GM18499 (cell line): ENCODE measurements at regions not wholly inside any gene's neighbourhood (a gene's known extent, or its start where the extent isn't known, plus 50 kb on each side); places are given as distances from the start of the nearest gene placed in this dataset.

Source experiments
- ATAC-seq: cut with Tn5 transposase; IDR thresholded peaks from one replicate; pipeline ENCODE4 v1.9.1; 2021; ENCODE audit warnings: moderate number of reproducible peaks; ENCODE audit not compliant: insufficient read depth, unreplicated experiment

DNA sequence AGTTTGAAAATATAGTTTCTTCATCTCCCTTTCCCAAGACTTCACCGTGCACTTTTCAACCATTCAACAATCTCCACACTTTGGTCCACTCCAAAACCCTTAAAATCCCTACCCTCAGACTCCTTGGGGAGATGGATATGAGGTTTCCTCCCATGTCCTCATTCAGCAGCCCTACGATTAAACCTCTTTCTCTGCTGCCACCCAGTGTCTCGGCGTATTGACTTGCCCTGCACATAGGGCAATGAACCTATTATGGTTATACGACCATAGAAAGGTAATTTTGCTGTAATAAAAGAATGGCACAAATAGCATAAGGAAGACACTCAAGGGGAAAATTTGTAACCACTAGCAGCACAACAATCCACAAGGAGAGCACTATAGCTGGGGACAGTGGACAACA is 803.5 kb downstream of the TLE1 start:
- ATAC-seq, result no peak

DNA sequence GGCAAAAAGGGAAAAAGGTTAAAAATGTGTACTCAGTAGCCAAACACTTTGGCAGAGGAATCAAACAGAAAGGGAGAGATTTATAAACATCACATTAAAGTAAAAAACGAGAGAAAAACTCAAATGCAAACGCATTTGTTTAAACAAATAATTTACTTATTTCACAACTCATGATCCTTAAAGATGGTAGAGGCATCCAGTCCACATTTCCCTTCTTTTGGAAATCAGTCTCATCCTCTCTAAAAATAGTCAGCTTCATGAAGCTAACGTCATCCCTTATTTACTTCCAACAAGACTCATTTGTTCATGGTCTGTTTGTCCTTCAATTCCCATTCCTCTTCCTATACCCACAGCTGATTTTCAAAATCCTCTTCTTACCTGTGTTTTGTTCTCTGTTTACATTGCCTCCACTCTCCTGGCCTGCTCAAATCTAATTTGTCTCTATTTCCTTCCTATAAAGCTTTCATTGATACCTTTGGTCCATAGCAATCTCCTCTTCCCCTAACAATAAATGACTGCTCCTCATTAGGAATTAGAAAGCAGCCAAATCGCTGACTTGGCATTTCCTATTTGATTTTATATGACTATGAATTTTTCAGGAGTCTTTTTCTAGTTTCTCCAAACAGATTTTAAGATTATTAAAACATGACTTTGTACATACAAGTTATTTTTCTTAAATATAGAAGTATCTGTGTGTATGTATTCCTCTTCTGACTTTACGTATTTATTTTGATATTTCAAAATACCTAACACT is 805.3 kb downstream of the TLE1 start:
- ATAC-seq, result no peak

DNA sequence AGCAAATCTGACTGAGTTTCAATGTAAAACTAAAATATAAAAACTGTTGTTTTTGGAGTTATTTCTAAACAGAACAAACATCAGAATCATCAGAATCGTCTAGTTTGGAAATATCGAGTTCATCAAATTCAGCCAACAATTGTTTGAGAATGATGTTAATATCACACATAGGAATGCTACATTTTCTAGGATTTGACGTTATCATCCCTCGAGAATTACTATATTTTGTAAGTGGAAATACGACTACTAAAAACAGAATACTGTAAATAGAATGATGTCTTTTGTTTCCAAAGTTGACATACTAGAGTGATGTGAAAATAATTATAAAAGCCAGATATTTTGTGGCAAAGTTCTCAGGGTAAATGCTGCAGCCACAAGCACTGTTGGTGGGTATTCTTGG is 805.9 kb downstream of the TLE1 start:
- ATAC-seq, result no peak

- ATAC-seq, result no peak
Observed at GRCh38 chr9:80881940-80882339, 807.4 kb downstream of the TLE1 start.

DNA sequence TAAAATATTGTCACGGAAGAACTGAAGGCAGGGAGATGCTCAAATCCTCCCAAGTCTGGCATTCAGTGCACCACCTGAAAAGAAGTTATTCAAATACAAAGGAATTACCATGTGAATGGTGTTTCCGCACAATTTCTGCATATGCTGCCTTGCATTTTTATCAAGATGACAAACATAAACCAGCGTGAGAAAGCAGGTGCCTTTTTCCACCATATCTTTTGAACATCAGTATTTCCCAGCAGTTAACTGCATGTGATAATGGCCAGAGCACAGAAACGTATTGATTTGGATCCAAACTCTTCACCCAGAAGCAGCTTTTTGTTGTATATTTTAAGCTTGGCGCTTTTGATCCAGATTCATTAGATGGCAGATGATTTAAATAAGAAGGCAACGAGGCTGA is 808.0 kb downstream of the TLE1 start:
- ATAC-seq, result no peak

DNA sequence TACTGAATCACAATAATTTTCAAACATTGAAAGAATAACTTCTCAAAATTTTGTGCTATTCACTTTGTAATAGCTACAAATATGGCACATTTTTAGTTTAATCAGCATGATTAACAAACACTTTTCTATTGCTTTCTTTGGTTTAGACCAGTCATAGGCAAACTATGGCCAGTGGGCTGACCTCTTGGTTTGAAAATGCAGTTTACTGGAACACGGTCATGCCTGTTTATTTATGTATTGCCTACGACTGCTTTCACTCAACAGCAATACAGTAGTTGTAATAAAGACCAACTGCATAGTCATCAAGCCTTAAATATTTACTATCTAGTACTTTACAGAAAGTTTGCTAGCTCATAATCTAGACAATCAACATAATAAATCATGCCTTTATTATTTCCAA is 810.8 kb downstream of the TLE1 start:
- ATAC-seq, result no peak

GRCh38 chr9:80875947-80876346 is 813.4 kb downstream of the TLE1 start:
- ATAC-seq, result no peak

DNA sequence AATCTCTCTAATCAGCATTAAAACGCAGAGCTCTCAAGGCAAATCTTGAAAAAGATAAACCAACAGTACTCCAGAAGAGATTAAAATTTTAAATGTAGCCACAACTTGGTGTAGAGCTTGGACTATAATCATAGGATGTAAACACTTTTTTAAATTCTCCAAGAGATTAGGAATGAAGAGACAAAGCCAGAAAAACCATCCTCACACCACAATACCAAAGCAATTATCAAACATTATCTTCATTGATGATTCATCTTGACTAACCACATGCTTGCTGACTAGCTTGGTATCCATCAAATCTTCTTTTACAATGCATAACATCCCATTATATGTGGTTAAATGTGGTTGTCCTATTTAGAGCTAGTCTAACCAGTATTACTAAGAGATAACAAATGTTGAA is 815.1 kb downstream of the TLE1 start:
- no peak for ATAC-seq

GRCh38 chr9:80873861-80874260 is 815.5 kb downstream of the TLE1 start:
- ATAC-seq, result no peak

- ATAC-seq, result no peak
Observed at GRCh38 chr9:80871596-80871995, 817.8 kb downstream of the TLE1 start.

DNA sequence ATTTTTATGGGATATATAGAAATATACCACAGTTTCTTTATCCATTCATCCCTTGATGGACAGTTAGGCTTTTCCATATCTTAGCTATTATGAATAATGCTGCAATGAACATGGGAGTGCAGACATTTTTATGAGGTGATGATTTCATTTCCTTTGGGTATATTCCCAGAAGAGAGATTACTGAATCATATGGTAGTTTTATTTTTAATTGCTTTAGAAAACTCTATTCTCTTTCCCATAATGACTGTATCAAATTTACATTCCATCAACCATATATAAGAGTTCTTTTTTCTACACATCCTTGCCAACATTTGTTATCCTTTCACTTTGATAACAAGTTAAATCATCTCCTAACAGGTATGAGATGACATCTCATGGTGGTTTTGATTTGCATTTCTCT is 821.6 kb downstream of the TLE1 start:
- no peak for ATAC-seq

DNA sequence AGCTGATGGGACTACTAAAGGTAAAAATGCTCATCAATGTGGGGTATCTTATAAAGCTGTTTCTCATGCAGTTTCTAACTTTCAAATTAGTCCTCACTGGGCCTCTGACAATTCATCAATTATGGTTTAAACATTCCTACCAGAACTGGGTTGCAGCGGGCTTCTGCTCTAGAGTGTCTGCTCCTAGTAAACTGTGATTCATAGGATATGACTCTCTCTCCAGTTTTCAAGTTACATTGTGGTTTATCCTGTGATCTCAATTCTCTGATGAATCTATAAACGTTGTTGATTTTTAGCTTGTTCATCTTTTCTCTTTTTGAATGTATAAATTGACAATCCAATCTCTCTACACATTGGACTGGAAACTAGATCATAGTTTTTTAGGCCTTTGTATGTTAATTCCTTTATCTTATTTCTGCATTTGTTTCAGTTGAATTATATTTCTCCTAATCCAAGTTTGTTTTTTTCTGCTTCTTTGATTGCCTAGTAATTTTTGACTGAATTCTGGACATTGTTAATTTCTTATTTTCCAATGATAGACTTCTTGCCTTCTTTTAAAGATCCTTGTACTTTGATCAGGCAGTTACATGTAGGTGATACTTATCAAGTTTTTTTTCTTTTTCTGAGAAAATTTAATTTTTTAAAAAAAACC is 822.6 kb downstream of the TLE1 start:
- ATAC-seq, result no peak

- ATAC-seq, result no peak
Observed at GRCh38 chr9:80866121-80866520, 823.2 kb downstream of the TLE1 start.

- ATAC-seq, result no peak
Observed at GRCh38 chr9:80843028-80843427, 846.3 kb downstream of the TLE1 start.

DNA sequence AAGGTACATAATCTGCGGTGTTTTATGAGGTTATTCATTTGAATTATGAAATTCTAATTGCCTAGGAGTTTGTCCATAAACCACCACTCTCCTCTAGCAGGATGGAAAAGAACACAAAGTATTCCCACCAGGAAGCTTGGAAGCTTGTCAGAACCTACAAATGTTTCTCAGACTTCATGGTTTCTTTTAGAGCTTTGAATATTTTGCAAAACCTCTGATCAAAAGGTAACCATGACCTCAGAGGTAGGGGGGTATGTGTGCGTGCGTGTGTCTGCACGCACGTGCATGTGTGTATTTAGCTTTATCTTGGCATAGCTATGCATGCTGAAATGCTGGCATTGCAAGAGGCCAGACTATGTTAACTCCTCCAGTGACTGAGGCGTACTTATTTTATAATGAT is 847.0 kb downstream of the TLE1 start:
- no peak for ATAC-seq

- ATAC-seq, result no peak
Observed at GRCh38 chr9:80841888-80842287, 847.5 kb downstream of the TLE1 start.

- ATAC-seq, result no peak
Observed at GRCh38 chr9:80839821-80840675, 849.3 kb downstream of the TLE1 start.

DNA sequence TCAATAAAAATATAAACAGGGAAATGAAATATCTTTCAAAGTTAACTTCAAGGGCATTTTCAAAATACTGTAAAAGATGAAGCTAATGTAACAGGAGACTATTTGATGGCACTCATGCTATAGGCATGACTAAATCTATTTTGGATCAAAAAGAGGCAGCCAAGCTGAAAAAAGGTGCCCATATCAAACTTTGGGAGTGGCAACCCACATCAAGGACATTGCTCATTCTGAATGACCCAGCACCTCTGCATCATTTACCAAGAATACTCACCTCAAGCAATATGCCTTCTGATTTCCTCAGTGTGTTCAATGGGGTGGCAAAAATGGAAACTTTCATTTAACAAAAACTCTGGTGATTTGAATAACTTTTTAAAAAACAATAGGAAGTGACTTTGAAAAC is 853.3 kb downstream of the TLE1 start:
- ATAC-seq, result no peak

- no peak for ATAC-seq
Observed at GRCh38 chr9:80831751-80832150, 857.6 kb downstream of the TLE1 start.

DNA sequence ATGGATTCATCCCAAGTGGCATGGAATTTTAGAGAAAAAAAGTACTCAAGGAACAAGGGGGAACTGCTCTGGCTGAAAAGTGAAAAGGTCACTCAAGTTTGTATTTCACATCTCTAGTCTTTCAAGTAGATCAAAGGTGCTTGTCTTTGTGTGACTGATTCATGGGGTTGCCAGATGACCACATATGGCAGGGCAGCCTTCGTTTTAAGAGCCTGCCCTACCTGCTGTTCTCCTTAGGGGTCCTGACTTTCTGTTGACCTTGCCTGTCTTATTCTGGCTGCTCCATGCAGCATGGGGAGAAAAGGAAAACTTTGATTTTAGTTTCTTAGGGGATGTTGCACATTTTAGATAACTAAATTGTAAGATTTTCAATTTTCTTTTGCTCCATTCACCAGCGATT is 877.7 kb downstream of the TLE1 start:
- no peak for ATAC-seq

DNA sequence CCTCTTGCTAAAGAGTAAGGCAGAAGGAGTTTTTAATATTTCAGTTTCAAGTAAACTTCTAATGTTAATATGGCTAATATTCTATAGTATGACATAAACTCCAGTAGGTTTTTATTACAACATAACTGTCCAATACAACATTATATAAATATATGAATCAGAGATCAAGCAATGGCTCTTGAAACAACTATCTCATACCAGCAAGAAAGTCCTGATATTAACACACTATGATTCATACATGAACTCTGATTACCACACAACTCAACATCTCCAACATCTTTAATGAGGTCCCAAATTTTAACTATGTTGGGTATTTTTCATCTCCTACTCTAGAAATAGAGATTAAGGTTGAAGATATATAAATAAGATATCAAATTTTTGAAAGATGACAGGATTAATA is 878.3 kb downstream of the TLE1 start:
- ATAC-seq, result no peak
